ENCODE measurements at regions not wholly inside any gene's neighbourhood (a gene's known extent, or its start where the extent isn't known, plus 50 kb on each side); places are given as distances from the start of the nearest gene placed in this dataset.

- H3K9me3 ChIP-seq (ENCODE audit: control insufficient read depth in 1 of 2, insufficient read depth in 1 of 2, low read length in 2 of 2) = no peaks in the 10 kb centered on the region
- ChIA-PET CTCF (no interaction called here), POLR2A (no interaction called here)
- TF ChIP-seq, protein P1, sequence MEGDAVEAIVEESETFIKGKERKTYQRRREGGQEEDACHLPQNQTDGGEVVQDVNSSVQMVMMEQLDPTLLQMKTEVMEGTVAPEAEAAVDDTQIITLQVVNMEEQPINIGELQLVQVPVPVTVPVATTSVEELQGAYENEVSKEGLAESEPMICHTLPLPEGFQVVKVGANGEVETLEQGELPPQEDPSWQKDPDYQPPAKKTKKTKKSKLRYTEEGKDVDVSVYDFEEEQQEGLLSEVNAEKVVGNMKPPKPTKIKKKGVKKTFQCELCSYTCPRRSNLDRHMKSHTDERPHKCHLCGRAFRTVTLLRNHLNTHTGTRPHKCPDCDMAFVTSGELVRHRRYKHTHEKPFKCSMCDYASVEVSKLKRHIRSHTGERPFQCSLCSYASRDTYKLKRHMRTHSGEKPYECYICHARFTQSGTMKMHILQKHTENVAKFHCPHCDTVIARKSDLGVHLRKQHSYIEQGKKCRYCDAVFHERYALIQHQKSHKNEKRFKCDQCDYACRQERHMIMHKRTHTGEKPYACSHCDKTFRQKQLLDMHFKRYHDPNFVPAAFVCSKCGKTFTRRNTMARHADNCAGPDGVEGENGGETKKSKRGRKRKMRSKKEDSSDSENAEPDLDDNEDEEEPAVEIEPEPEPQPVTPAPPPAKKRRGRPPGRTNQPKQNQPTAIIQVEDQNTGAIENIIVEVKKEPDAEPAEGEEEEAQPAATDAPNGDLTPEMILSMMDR (IDR thresholded peaks at IDR 0.05) = no peak
- ATAC-seq (ENCODE audit: poor library complexity) = no peak
- no peaks in the 10 kb centered on the region for H3K27me3 Mint-ChIP-seq
- H3K4me1 Mint-ChIP-seq (ENCODE audit: low read depth) = no peaks in the 10 kb centered on the region
- no peak overlapping the region for H3K4me3 Mint-ChIP-seq
- H3K36me3 Mint-ChIP-seq (ENCODE audit: low read depth) = no peaks in the 10 kb centered on the region
- no peaks in the 10 kb centered on the region for H3K36me3 ChIP-seq (ENCODE audit: insufficient read depth, low read length)
- no peak for DNase-seq
- H3K27ac ChIP-seq (ENCODE audit: low read depth in 1 of 2, low read length in 2 of 2) = no peak overlapping the region
- no peak overlapping the region for H3K4me3 ChIP-seq (ENCODE audit: low read length)
- no peaks in the 10 kb centered on the region for H3K9me3 Mint-ChIP-seq
- H3K4me1 ChIP-seq (ENCODE audit: insufficient read depth, low read length) = no peaks in the 10 kb centered on the region
- H3K27me3 ChIP-seq (ENCODE audit: control insufficient read depth in 1 of 2, insufficient read depth in 2 of 2, low read length in 2 of 2) = no peaks in the 10 kb centered on the region
- intact Hi-C loops (cut with DNase I, micrococcal nuclease) = no loop called here
- no peak overlapping the region for H3K27ac Mint-ChIP-seq
Observed at GRCh38 chr2:16791496-16791895, 125.9 kb upstream of the CYRIA start.

DNA sequence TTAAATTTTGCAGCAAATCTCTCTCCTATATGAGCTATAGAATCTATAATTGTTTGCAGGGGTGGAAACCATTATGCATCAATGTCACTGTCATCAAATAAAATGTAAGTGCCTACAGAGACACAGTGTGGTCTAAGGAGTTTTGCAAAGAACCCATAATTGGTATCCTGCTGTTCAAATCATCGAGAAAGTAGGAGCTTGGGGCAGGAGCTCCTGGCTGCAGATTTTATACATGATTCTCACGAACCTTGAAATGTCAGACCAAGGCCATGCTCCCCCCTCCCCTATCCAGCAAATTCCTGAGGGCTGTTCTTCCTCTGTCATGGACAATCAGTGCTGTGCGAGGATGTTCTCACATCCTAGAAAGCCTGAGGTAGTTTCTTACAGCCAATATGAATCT, 119.5 kb upstream of the CYRIA start:
- H3K4me3 Mint-ChIP-seq = no peak overlapping the region
- TF ChIP-seq, protein P1 (IDR thresholded peaks at IDR 0.05) = no peak
- POLR2A ChIA-PET = no interaction called here
- no peaks in the 10 kb centered on the region for H3K9me3 ChIP-seq (ENCODE audit: control insufficient read depth in 1 of 2, insufficient read depth in 1 of 2, low read length in 2 of 2)
- H3K27me3 ChIP-seq (ENCODE audit: control insufficient read depth in 1 of 2, insufficient read depth in 2 of 2, low read length in 2 of 2) = no peaks in the 10 kb centered on the region
- no peaks in the 10 kb centered on the region for H3K36me3 Mint-ChIP-seq (ENCODE audit: low read depth)
- H3K27ac Mint-ChIP-seq = no peak overlapping the region
- H3K27me3 Mint-ChIP-seq = no peaks in the 10 kb centered on the region
- H3K4me1 Mint-ChIP-seq (ENCODE audit: low read depth) = no peaks in the 10 kb centered on the region
- H3K4me3 ChIP-seq (ENCODE audit: low read length) = no peak overlapping the region
- DNase-seq (no peak), ATAC-seq (ENCODE audit: poor library complexity) (no peak)
- H3K36me3 ChIP-seq (ENCODE audit: insufficient read depth, low read length) = no peaks in the 10 kb centered on the region
- intact Hi-C loops (cut with DNase I, micrococcal nuclease) = no loop called here
- CTCF ChIA-PET = no interaction called here
- H3K27ac ChIP-seq (ENCODE audit: low read depth in 1 of 2, low read length in 2 of 2) = no peak overlapping the region
- H3K9me3 Mint-ChIP-seq = no peaks in the 10 kb centered on the region
- H3K4me1 ChIP-seq (ENCODE audit: insufficient read depth, low read length) = no peaks in the 10 kb centered on the region

DNA sequence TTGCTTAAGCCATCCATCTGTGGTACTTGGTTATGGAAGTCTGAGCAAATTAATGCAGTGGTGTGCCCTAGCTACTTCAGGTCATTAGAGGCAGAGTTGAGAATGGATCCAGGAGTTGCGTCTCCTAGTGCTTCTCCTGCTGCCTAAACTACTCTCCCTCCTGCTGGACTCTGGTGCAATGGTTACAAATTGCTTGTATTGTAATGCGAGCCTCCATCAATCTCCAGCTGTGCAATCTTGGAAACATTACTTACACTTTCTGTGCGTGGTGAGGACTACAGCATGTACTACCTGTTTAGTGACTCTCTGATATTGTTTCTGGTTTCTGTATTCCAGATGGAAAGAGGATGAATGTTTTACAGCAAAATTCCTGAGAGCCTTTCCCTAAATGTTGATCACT, 119.0 kb upstream of the CYRIA start:
- intact Hi-C loops (cut with DNase I, micrococcal nuclease) = no loop called here
- no peak overlapping the region for H3K4me3 ChIP-seq (ENCODE audit: low read length)
- H3K9me3 Mint-ChIP-seq = no peaks in the 10 kb centered on the region
- no peaks in the 10 kb centered on the region for H3K36me3 Mint-ChIP-seq (ENCODE audit: low read depth)
- H3K36me3 ChIP-seq (ENCODE audit: insufficient read depth, low read length) = no peaks in the 10 kb centered on the region
- no peaks in the 10 kb centered on the region for H3K27me3 ChIP-seq (ENCODE audit: control insufficient read depth in 1 of 2, insufficient read depth in 2 of 2, low read length in 2 of 2)
- TF ChIP-seq, protein P1 (IDR thresholded peaks at IDR 0.05) = no peak
- no peaks in the 10 kb centered on the region for H3K9me3 ChIP-seq (ENCODE audit: control insufficient read depth in 1 of 2, insufficient read depth in 1 of 2, low read length in 2 of 2)
- H3K27me3 Mint-ChIP-seq = no peaks in the 10 kb centered on the region
- H3K4me1 ChIP-seq (ENCODE audit: insufficient read depth, low read length) = no peaks in the 10 kb centered on the region
- no peak overlapping the region for H3K27ac ChIP-seq (ENCODE audit: low read depth in 1 of 2, low read length in 2 of 2)
- H3K4me3 Mint-ChIP-seq = no peak overlapping the region
- POLR2A ChIA-PET = no interaction called here
- CTCF ChIA-PET = no interaction called here
- DNase-seq (no peak), ATAC-seq (ENCODE audit: poor library complexity) (no peak)
- H3K4me1 Mint-ChIP-seq (ENCODE audit: low read depth) = no peaks in the 10 kb centered on the region
- H3K27ac Mint-ChIP-seq = no peak overlapping the region
